Ascending aorta (tissue), 2 donors: ENCODE measurements at regions not wholly inside any gene's neighbourhood (a gene's known extent, or its start where the extent isn't known, plus 50 kb on each side); places are given as distances from the start of the nearest gene placed in this dataset.

Source experiments
- DNase-seq, 2 donors: peaks; one replicate each; pipeline ENCODE4 v3.0.0-alpha.2; 2019; ENCODE audit warnings: low spot score in 2 of 2
- H3K27ac ChIP-seq, 2 donors: fragments of 200-600 bp; sonication (generic); one replicate each; pipeline ENCODE4 v1.5.1; 2016 to 2017; ENCODE audit warnings: mild to moderate bottlenecking in 1 of 2
- H3K27me3 ChIP-seq: fragments of 200-600 bp; sonication (generic); one replicate; pipeline ENCODE4 v1.5.1; 2017
- H3K36me3 ChIP-seq, 2 donors: fragments of 200-600 bp; sonication (generic); one replicate each; pipeline ENCODE4 v1.5.1; 2016
- H3K4me1 ChIP-seq, 2 donors: fragments of 200-600 bp; sonication (generic); one replicate each; pipeline ENCODE4 v1.5.1; 2016 to 2017; ENCODE audit warnings: mild to moderate bottlenecking in 1 of 2
- H3K4me3 ChIP-seq, 2 donors: fragments of 200-600 bp; sonication (generic); one replicate each; pipeline ENCODE4 v1.5.1; 2016 to 2017; ENCODE audit warnings: mild to moderate bottlenecking in 1 of 2
- H3K9me3 ChIP-seq, 2 donors: fragments of 200-600 bp; sonication (generic); one replicate each; pipeline ENCODE4 v1.5.1; 2016
- CTCF ChIP-seq, 3 experiments: fragments of 200-600 bp in 2 of 3; fragments of 450-650 bp in 1 of 3; sonication (generic) in 2 of 3; IDR thresholded peaks; one replicate each; pipeline ENCODE4 v1.5.1; 2016 to 2019; ENCODE audit warnings: antibody characterized with exemption in 3 of 3, mild to moderate bottlenecking in 1 of 3, moderate library complexity in 1 of 3
- intact Hi-C: fragments of 100-400 bp; cut with DNase I; formaldehyde crosslinking; loops from one replicate; pipeline ENCODE4 v1.15.1; 2023

GRCh38 chr12:125676366-125676765 is 611.1 kb downstream of the AACS start:
- intact Hi-C loops: no loop called here
- no peak overlapping the region for H3K27ac ChIP-seq
- H3K27me3 ChIP-seq: no peaks in the 10 kb centered on the region
- H3K4me3 ChIP-seq: no peak overlapping the region
- no peaks in the 10 kb centered on the region for H3K4me1 ChIP-seq
- DNase-seq: no peak
- H3K36me3 ChIP-seq: no peaks in the 10 kb centered on the region
- TF ChIP-seq CTCF (IDR thresholded peaks at IDR 0.05): no peak
- no peaks in the 10 kb centered on the region for H3K9me3 ChIP-seq

GRCh38 chr12:125677829-125678228 is 612.6 kb downstream of the AACS start:
- H3K27me3 ChIP-seq: no peaks in the 10 kb centered on the region
- no peak overlapping the region for H3K4me3 ChIP-seq
- DNase-seq: no peak
- intact Hi-C loops: no loop called here
- no peaks in the 10 kb centered on the region for H3K4me1 ChIP-seq
- no peak for TF ChIP-seq CTCF (IDR thresholded peaks at IDR 0.05)
- H3K27ac ChIP-seq: no peak overlapping the region
- H3K9me3 ChIP-seq: no peaks in the 10 kb centered on the region
- no peaks in the 10 kb centered on the region for H3K36me3 ChIP-seq

- Histone ChIP-seq H3K4me1 (no peaks in the 10 kb centered on the region), H3K9me3 (no peaks in the 10 kb centered on the region), H3K4me3 (no peak overlapping the region), H3K27ac (no peak overlapping the region), H3K36me3 (no peaks in the 10 kb centered on the region), H3K27me3 (no peaks in the 10 kb centered on the region)
- no peak for TF ChIP-seq CTCF (IDR thresholded peaks at IDR 0.05)
- no peak for DNase-seq
- intact Hi-C loops: no loop called here
These were observed 613.4 kb downstream of the AACS start for GRCh38 chr12:125678589-125678993.

- Histone ChIP-seq H3K4me1 (no peaks in the 10 kb centered on the region), H3K27me3 (no peaks in the 10 kb centered on the region), H3K36me3 (no peaks in the 10 kb centered on the region), H3K9me3 (no peaks in the 10 kb centered on the region), H3K4me3 (no peak overlapping the region), H3K27ac (no peak overlapping the region)
- DNase-seq: no peak
- TF ChIP-seq CTCF (IDR thresholded peaks at IDR 0.05): no peak
- intact Hi-C loops: no loop called here
These were observed 618.6 kb downstream of the AACS start for GRCh38 chr12:125683748-125684381.

- H3K36me3 ChIP-seq: no peaks in the 10 kb centered on the region
- DNase-seq: no peak
- no peak for TF ChIP-seq CTCF (IDR thresholded peaks at IDR 0.05)
- no peak overlapping the region for H3K27ac ChIP-seq
- H3K4me3 ChIP-seq: no peak overlapping the region
- H3K9me3 ChIP-seq: no peaks in the 10 kb centered on the region
- no peaks in the 10 kb centered on the region for H3K4me1 ChIP-seq
- intact Hi-C loops: no loop called here
- H3K27me3 ChIP-seq: no peaks in the 10 kb centered on the region
These were observed 619.9 kb downstream of the AACS start for GRCh38 chr12:125684968-125685790.
